ENCODE measurements at regions not wholly inside any gene's neighbourhood (a gene's known extent, or its start where the extent isn't known, plus 50 kb on each side); places are given as distances from the start of the nearest gene placed in this dataset.

DNA sequence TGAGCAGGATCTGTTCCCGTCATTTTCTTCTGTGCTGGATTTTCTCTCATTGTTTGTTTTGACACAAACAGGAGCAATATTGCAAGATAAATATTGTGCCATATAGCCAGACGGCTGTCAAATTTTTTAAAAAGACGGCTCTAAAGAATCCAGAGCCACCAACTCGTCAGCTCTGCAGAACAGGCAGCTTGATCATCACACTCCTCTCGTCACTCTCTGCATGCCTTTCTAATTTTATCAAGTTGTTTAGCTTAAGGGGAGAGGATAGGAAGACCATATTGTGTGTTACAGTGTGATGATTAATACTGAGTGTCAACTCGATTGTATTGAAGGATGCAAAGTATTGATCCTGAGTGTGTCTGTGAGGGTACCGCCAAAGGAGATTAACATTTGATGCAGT lies 562.8 kb downstream of the GALC start:
- TF ChIP-seq, protein P1, sequence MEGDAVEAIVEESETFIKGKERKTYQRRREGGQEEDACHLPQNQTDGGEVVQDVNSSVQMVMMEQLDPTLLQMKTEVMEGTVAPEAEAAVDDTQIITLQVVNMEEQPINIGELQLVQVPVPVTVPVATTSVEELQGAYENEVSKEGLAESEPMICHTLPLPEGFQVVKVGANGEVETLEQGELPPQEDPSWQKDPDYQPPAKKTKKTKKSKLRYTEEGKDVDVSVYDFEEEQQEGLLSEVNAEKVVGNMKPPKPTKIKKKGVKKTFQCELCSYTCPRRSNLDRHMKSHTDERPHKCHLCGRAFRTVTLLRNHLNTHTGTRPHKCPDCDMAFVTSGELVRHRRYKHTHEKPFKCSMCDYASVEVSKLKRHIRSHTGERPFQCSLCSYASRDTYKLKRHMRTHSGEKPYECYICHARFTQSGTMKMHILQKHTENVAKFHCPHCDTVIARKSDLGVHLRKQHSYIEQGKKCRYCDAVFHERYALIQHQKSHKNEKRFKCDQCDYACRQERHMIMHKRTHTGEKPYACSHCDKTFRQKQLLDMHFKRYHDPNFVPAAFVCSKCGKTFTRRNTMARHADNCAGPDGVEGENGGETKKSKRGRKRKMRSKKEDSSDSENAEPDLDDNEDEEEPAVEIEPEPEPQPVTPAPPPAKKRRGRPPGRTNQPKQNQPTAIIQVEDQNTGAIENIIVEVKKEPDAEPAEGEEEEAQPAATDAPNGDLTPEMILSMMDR (IDR thresholded peaks at IDR 0.05; ENCODE audit: extremely low read depth in 1 of 2, insufficient read depth in 1 of 2, low read depth in 1 of 2, low read length in 2 of 2): no peak
- TF ChIP-seq GATA2 (IDR thresholded peaks at IDR 0.05; ENCODE audit: insufficient read depth, insufficient read length, low read depth, low read length) (no peak), FOS (IDR thresholded peaks at IDR 0.05; ENCODE audit: borderline replicate concordance, insufficient read depth, low read length) (no peak), EZH2 (IDR thresholded peaks at IDR 0.05; ENCODE audit: borderline replicate concordance, low read depth, low read length, severe bottlenecking) (no peak), POLR2AphosphoS5 (IDR thresholded peaks at IDR 0.05; ENCODE audit: insufficient read depth, low read depth, low read length) (no peak)
